Right lobe of liver (tissue), 6 donors: ENCODE measurements at regions not wholly inside any gene's neighbourhood (a gene's known extent, or its start where the extent isn't known, plus 50 kb on each side); places are given as distances from the start of the nearest gene placed in this dataset.
"Not testable (repeated sequence)": the region's sequence is repeated elsewhere in the genome, so short reads cannot be mapped to it uniquely, and the experiment has no call there.

Source experiments
- ATAC-seq, 4 donors: fragments of 200-7000 bp; cut with Tn5 transposase; one replicate each; pipeline ENCODE4 v1.9.1; 2020; ENCODE audit warnings: mild to moderate bottlenecking in 4 of 4, moderate library complexity in 4 of 4
- DNase-seq, 3 donors: peaks; one replicate each; pipeline ENCODE4 v3.0.0-alpha.2; 2020
- H3K27ac ChIP-seq, 3 donors: fragments of 200-600 bp; one replicate each; pipeline ENCODE4 v1.8.0; 2022
- H3K27me3 ChIP-seq, 2 donors: fragments of 200-600 bp; one replicate each; pipeline ENCODE4 v1.8.0; 2022
- H3K36me3 ChIP-seq, 4 donors: fragments of 200-600 bp; sonication (generic) in 1 of 4; one replicate each; pipeline versions ENCODE4 v1.5.1 to v1.8.0; 2017 to 2022; ENCODE audit warnings: control low read depth in 1 of 4
- H3K4me1 ChIP-seq, 4 donors: fragments of 200-600 bp; sonication (generic) in 1 of 4; one replicate each; pipeline versions ENCODE4 v1.5.1 to v1.8.0; 2017 to 2022; ENCODE audit warnings: control low read depth in 1 of 4
- H3K4me3 ChIP-seq, 3 donors: fragments of 200-600 bp; one replicate each; pipeline ENCODE4 v1.8.0; 2022
- H3K9me3 ChIP-seq, 4 donors: fragments of 200-600 bp; sonication (generic) in 1 of 4; one replicate each; pipeline versions ENCODE4 v1.5.1 to v1.8.0; 2017 to 2022; ENCODE audit warnings: control low read depth in 1 of 4
- CTCF ChIP-seq, 4 donors: fragments of 200-600 bp in 3 of 4; fragments of 450-650 bp in 1 of 4; IDR thresholded peaks; one replicate each; pipeline versions ENCODE4 v1.5.1 to v1.8.0; 2016 to 2022; ENCODE audit warnings: antibody characterized with exemption in 4 of 4, mild to moderate bottlenecking in 2 of 4
- POLR2A ChIP-seq: fragments of 450-650 bp; IDR thresholded peaks from one replicate; pipeline ENCODE4 v1.6.1; 2017; ENCODE audit warnings: antibody characterized with exemption, mild to moderate bottlenecking
- WGBS: methylation state at CpG from one replicate; pipeline ENCODE4 v1.1.6; 2018; ENCODE audit warnings: low coverage, low lambda C conversion rate; ENCODE audit not compliant: insufficient coverage; ENCODE audit errors: missing lambda C conversion rate; 5-methylcytosine and 5-hydroxymethylcytosine counted together
- intact Hi-C, 2 donors: fragments of 100-400 bp; cut with DNase I; formaldehyde crosslinking; loops; one replicate each; pipeline versions ENCODE4 v1.11.2 to v1.14.1; 2022
- donor health status: DM: no; HTN: yes; CAD: no.
- donor health status: DM: no; HTN: no; CAD: no.
- donor health status: DM: no; HTN: no; CAD: no.
- donor health status: DM: no; HTN: yes; CAD: no.
- donor health status: DM: no; HTN: yes; CAD: no.

GRCh38 chr6:67768972-67769371 is 866.1 kb upstream of the ADGRB3 start:
- no peaks in the 10 kb centered on the region for H3K9me3 ChIP-seq
- intact Hi-C loops: no loop called here
- no peaks in the 10 kb centered on the region for H3K4me1 ChIP-seq
- ATAC-seq: no peak
- no peaks in the 10 kb centered on the region for H3K36me3 ChIP-seq
- TF ChIP-seq POLR2A (no peak), CTCF (IDR thresholded peaks at IDR 0.05) (no peak)
- H3K27ac ChIP-seq: no peak overlapping the region
- H3K4me3 ChIP-seq: no peak overlapping the region
- no peaks in the 10 kb centered on the region for H3K27me3 ChIP-seq
- no peak for DNase-seq

- intact Hi-C loops, H3K36me3 ChIP-seq, DNase-seq, ATAC-seq, H3K4me1 ChIP-seq, H3K9me3 ChIP-seq, H3K27me3 ChIP-seq, H3K4me3 ChIP-seq, H3K27ac ChIP-seq: not testable (repeated sequence)
- WGBS: 54% methylated on average over 4 of the region's 4 CpGs
These were observed 867.8 kb upstream of the ADGRB3 start for GRCh38 chr6:67767046-67767822.

- Histone ChIP-seq H3K9me3 (no peaks in the 10 kb centered on the region), H3K27me3 (no peaks in the 10 kb centered on the region), H3K36me3 (no peaks in the 10 kb centered on the region), H3K4me3 (no peak overlapping the region), H3K4me1 (no peaks in the 10 kb centered on the region), H3K27ac (no peak overlapping the region)
- intact Hi-C loops: no loop called here
- WGBS: 28% methylated on average over 1 of the region's 1 CpG
- no peak for TF ChIP-seq CTCF (IDR thresholded peaks at IDR 0.05)
- no peak for TF ChIP-seq POLR2A
- ATAC-seq (no peak), DNase-seq (no peak)
These were observed 869.0 kb upstream of the ADGRB3 start for GRCh38 chr6:67766057-67766456.

GRCh38 chr6:67759001-67759400 is 876.1 kb upstream of the ADGRB3 start:
- intact Hi-C loops: no loop called here
- Histone ChIP-seq H3K36me3 (no peaks in the 10 kb centered on the region), H3K4me1 (no peaks in the 10 kb centered on the region), H3K27ac (no peak overlapping the region), H3K27me3 (no peaks in the 10 kb centered on the region), H3K9me3 (no peaks in the 10 kb centered on the region), H3K4me3 (no peak overlapping the region)
- TF ChIP-seq CTCF (IDR thresholded peaks at IDR 0.05): no peak
- no peak for TF ChIP-seq POLR2A
- 25% methylated on average over 1 of the region's 1 CpG for WGBS
- ATAC-seq (no peak), DNase-seq (no peak)

- peak in 2 of 3 donors; percentile 3 to 27 for DNase-seq
- TF ChIP-seq CTCF (IDR thresholded peaks at IDR 0.05): no peak
- TF ChIP-seq POLR2A: no peak
- WGBS: no CpG with 5 or more reads among the region's 3 CpGs
These were observed 877.5 kb upstream of the ADGRB3 start for GRCh38 chr6:67757465-67758033.

More at GRCh38 chr6:67757465-67758033, 877.5 kb upstream of the ADGRB3 start:
- no peaks in the 10 kb centered on the region for H3K36me3 ChIP-seq
- H3K27me3 ChIP-seq: no peaks in the 10 kb centered on the region
- no peak for ATAC-seq
- no peaks in the 10 kb centered on the region for H3K9me3 ChIP-seq
- no peak overlapping the region for H3K4me3 ChIP-seq
- intact Hi-C loops: no loop called here
- no peaks in the 10 kb centered on the region for H3K4me1 ChIP-seq
- no peak overlapping the region for H3K27ac ChIP-seq
